Stimulated activated CD4-positive, alpha-beta T cell treated with anti-CD3 and anti-CD28 coated beads, TNF-alpha, amount 100 ng/mL, for 24 hours (primary cell): ENCODE measurements at regions not wholly inside any gene's neighbourhood (a gene's known extent, or its start where the extent isn't known, plus 50 kb on each side); places are given as distances from the start of the nearest gene placed in this dataset.
A peak's percentile ranks its signal among the peaks of the same experiment; 100 is the strongest.

Source experiments
- DNase-seq, 3 experiments: peaks; one replicate each; pipeline ENCODE4 v3.0.0-alpha.2; 2020; ENCODE audit warnings: low read depth in 3 of 3

DNA sequence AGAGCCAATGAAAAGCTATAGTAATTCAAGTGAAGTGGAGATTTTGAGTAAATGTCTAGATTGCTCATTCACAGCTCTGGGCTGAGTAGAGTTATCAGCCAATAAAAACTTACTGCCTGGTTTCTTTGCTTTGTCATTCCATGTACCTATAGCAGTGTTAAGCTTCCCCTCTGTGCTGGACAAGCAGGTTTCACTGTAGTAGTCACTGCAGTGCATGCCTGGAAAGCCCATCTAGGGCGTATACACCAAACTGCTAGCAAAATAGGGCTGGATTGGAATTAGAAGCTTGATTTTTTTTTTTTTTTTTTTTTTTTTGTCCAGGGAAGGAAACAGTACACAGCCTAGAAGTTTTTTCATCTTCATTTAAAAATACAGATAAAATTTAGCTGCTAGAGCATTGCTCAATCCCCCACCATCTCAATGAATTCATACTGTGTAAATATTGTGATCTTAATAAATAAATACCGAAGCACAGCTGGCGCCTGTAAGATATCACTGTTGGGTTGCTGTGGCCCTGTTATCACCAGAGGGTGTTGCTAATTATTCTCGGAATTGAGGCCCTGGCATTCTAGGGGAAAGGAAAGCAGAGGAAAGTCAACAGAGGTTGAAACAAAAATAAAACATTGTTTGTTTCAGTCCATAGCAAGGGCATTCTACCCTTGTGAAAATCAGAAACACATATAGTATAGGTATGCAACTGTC lies 968.5 kb upstream of the GJE1 start:
- no peak for DNase-seq

DNA sequence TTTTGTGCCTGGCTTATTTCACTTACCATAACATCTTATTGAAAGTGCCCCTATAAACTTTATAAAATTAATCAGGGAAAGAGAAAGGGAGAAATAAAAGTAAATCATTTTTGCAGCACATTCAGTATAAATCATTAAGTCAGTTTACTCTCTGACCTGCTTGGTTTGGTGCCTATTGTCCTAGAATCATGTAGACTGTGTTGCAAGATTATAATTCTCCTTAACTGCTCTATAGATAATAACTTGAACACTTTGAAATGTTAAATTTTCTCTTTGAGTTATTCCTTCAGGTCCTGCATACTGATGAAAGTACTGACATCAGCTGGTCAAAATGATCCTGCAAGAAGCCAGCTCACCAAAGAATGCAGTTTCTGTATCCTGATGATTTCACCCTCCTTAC lies 969.6 kb upstream of the GJE1 start:
- DNase-seq: no peak

DNA sequence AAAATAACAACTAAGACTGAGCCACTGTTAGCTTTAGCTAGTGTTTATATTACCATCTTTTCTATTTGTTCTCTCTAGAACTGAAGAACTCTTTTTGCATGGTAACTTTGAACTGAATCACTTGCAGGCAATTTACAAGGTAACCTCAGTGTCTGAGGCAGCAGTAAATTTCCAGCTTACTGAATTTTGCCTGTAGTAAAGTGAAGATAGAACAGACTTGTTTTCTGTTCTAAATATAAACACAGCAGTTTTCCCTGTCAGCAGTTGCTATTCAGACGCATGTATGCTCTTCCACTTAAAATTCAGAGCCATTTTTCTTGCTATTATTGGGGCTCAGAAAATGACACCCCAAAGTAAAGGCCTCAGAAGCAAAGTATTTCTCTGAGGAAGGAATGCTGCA lies 974.0 kb upstream of the GJE1 start:
- DNase-seq: no peak

DNA sequence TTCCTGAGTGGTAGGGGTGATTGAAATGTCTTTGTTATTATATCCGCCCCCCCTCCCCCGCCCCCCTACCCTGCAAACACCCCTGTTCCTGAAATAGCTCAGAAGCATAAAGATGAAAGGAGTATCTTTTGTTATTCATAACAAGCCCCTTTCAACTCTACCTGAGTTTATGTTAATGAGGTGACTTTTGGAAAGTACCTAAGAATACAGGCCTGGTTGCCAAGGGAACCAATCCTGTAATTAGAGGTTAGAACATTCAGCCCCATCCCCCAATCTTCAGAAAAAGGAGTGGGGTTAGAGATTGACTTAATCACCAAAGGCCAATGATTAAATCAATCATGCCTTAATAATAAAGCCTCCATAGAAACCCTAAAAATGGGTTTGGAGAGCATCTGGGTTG lies 979.2 kb upstream of the GJE1 start:
- peak in 1 of 3 experiments; percentile 23 for DNase-seq

DNA sequence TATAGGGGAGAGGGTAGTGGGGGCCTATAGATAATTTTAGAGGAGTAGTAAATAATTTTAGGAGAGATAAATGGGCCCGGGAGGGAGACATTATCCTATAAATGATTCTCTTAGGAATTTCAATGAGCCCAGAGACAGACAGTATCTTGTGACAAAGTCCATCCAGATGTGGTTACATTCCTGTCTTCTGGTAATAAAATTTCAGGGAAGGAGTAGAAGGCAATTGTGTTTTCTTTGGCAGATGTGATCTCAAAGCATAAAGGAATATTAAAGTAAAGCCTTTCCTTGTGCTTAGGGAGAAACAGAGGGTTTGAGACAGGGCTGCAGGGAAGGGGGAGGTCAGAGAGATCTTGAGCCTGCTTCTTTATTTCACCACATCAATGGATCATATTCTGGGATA lies 979.8 kb upstream of the GJE1 start:
- no peak for DNase-seq

DNA sequence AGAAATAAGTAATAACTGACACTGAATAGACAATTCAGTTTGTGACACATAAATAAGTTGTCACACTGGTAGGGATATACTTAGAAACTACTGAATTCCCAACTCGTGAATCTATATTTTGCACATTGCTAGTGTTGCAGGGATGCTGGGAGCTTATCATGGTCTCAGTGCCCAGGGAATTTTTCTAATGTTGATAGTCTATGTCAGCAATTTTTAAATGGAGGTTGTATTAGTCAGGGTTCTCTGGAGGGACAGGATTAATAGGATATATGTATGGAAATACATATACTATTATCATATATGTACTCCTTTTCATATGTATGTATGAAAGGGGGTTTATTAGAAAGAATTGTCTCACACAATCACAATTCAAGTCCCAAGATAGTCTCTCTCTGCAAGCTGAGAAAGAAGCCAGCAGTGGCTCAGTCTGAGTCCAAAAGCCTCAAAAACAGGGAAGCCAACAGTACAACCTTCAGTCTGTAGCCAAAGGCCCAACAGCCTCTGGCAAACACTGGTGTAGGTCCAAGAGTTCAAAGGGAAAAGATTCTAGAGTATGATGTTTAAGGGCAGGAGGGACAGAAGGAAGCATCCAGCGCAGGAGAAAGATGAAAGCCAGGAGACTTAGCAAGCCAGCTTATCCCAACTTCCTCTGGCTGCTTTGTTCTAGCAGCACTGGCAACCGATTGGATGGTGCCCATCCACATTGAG lies 980.9 kb upstream of the GJE1 start:
- no peak for DNase-seq

- DNase-seq: no peak
These were observed 990.9 kb upstream of the GJE1 start for GRCh38 chr6:141141870-141142269.

DNA sequence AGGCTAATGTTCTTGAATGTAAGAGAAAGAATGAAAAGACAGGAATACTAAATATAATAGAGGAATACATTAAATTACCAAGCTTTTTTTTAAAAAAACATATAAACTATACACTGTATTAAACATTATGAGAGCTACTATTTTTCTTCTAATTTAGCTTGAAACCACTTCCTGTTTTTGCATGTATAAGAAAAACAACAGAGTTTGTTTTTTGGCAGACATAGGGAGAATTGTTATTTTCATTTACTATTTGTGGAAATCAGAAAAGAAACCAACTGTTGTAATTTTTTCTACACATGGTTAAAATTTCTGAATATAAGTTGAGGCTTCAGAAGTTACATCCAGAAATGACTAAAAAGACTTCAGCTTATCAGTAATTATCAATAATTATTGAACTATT lies 991.8 kb upstream of the GJE1 start:
- no peak for DNase-seq

DNA sequence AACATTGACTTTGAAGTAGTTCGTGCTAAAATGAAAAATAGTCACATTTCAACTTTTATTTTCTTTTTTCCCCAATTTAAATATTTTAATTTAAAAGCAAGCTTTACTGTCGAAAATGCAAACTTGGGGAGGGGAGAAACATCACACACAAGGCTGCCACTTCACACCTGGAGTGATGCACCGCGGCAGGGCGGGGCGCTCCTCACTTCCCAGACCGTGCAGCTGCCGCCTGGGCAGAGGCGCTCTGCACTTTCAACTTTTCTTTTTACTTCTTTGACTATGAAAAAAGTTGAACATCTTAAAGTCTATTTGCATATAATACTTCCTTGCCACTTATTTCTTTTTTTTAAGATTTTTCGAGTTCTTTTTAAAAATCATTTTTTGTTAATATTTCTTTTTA lies 993.3 kb upstream of the GJE1 start:
- no peak for DNase-seq

DNA sequence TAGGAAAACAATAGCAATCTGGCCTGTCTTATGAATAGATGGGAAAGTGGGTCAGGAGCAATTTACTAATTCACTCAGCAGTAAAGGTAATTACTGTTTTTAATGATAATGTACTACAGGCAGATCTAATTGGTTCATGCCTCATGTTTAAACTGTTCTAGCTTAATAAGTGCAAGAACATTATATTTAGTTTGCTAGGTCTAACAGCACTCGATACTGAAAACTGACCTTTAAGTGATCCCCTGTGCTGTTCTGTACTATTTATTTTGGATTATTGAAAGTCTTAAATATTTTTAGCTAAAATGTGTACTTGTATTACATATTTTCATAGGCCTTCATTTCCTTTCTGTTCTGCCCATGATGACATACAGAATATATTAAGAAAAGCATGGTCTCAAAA lies 998.0 kb upstream of the GJE1 start:
- DNase-seq: no peak

- DNase-seq: no peak
These were observed 998.9 kb upstream of the GJE1 start for GRCh38 chr6:141133836-141134235.

- DNase-seq: no peak
These were observed 999.4 kb upstream of the GJE1 start for GRCh38 chr6:141133346-141133745.

DNA sequence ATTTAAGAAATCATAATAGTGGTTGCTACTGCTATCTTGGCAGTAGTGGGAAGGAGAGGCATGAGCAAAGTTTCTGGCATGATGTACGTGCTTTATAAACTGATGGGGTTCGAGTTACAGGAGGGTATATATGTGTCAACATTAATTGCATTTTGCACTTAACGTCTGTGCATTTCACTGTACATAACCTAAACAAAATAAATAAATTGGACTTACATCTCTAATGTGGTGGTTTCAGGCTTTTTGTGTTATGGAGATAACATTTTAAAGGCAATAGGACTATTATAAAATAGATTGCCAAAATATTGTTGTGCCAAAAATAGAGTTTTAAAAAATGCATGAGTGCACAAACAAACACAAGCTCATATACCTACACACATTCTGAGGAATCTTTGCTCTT lies 1001.1 kb upstream of the GJE1 start:
- no peak for DNase-seq

GRCh38 chr6:141123497-141123896 lies 1009.2 kb upstream of the GJE1 start:
- DNase-seq: no peak

DNA sequence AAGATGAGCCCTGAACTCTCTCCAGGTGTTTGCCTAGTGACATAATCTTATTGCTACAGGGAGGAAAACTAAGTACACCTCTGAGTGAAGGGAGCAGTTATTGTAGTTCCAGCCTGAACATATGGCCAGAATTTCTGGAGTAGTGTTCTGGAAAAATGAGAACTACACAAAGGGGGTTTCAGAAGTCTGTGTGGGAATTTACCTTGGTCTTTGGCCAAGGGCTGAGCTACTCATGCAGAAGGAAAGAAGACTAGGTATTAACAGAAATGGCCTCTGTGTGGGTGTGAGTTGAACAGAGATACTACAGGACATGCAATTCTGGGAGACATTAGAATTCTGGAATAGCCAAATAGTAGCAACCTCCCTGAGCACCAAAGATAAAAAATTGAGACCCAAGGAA lies 1009.7 kb upstream of the GJE1 start:
- DNase-seq: no peak

GRCh38 chr6:141118991-141119390 lies 1013.7 kb upstream of the GJE1 start:
- DNase-seq: no peak

DNA sequence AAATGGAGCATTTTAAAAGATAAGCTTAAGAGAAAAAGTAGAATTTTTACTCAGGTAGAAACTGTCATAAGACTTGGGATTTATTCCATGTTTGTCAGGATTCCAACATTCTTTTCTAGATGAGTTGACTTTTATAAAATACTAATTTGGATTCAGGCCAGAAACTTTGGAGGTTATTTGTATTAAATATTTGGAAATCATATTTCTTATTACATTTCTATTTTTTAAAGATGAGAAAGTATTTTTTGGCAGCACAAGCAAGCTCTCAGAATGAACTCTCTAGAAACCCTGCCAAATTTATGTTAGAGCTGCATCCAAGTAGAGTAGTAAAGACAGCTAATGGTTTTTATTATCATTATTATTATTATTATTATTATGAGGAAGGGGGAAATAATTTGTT lies 1014.9 kb upstream of the GJE1 start:
- DNase-seq: no peak

DNA sequence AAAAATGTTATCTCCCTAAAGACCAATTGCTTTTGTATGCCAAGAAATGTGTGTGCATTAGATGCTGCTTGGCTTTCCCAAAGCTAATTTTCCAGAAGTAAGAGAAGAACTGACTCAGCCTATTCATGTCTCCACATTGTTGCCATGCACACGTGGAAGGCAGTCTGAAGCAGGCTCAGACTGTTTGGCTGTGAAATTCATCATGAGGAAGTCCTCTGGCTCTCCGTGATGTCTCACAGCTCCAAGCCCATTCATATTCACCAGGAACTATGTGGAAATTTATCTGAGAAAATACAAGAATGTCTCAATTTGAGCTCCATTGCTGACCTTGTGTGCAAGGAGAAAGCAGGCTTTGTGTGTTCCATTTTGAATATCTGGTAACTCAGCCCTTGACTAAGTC lies 1022.2 kb upstream of the GJE1 start:
- DNase-seq: no peak

GRCh38 chr6:141107591-141108160 lies 1025.0 kb upstream of the GJE1 start:
- DNase-seq: no peak

GRCh38 chr6:141105481-141105880 lies 1027.2 kb upstream of the GJE1 start:
- no peak for DNase-seq

DNA sequence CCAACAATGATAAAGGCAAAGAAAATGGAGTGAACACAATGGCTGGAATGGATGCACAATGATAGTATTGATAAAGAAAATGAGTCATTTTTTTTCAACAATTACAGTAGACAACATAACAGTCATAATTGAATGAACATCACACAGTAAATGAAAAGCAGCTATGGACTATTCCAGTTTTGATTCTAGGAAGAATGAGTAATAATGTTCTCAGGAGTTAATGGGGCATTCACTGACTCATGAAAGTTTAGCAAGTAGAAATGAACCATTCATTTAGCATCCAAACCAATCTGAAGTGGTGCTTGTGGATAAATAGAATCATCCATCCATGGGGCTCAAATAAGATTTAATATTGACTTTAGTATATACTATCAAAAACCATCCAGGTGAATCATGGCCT lies 1029.5 kb upstream of the GJE1 start:
- DNase-seq: no peak

GRCh38 chr6:141097471-141097870 lies 1035.3 kb upstream of the GJE1 start:
- DNase-seq: no peak

- no peak for DNase-seq
These were observed 1037.4 kb upstream of the GJE1 start for GRCh38 chr6:141095308-141095707.
